ENCODE measurements at regions not wholly inside any gene's neighbourhood (a gene's known extent, or its start where the extent isn't known, plus 50 kb on each side); places are given as distances from the start of the nearest gene placed in this dataset.

DNA sequence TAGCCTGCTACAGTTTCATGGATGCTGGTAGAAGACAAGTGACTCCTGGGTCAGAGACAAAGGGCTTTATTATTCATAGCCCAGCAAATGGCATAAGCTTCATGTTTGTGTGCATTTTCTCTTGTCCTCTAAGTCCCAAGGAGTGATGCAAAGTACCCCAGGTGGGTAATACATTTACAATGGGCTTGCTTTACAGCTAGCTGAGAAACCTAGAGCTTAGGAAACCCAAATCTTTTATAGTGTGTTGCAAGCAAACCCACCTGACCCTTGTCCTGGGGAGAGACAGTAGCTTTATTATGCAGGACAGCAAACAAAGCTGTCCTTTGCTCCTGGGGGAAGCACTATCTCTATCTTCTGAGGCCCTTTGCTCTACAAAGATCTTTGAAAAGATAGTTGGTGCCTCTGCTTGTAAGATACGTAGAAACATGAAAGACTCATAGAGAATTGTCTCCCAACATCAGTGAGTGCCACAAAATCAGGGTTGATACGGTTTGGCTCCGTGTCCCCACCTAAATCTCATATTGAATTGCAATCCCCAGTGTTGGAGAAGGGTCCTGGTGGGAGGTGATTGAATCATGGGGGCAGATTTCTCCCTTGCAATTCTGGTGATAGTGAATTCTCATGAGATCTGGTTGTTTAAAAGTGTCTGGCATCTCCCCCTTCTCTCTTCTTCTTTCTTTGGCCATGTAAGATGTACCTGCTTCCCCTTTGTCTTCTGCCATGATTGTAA lies 315.8 kb upstream of the USP24 start (continued):
- no peak for TF ChIP-seq DZIP1 (CRISPR knock-in tag; IDR thresholded peaks at IDR 0.05)
- TF ChIP-seq KLF9 (CRISPR knock-in tag; IDR thresholded peaks at IDR 0.05; ENCODE audit: low read depth), result no peak
- TF ChIP-seq, protein P1, sequence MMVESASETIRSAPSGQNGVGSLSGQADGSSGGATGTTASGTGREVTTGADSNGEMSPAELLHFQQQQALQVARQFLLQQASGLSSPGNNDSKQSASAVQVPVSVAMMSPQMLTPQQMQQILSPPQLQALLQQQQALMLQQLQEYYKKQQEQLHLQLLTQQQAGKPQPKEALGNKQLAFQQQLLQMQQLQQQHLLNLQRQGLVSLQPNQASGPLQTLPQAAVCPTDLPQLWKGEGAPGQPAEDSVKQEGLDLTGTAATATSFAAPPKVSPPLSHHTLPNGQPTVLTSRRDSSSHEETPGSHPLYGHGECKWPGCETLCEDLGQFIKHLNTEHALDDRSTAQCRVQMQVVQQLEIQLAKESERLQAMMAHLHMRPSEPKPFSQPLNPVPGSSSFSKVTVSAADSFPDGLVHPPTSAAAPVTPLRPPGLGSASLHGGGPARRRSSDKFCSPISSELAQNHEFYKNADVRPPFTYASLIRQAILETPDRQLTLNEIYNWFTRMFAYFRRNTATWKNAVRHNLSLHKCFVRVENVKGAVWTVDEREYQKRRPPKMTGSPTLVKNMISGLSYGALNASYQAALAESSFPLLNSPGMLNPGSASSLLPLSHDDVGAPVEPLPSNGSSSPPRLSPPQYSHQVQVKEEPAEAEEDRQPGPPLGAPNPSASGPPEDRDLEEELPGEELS (CRISPR knock-in tag; IDR thresholded peaks at IDR 0.05), result peak; percentile 89
- 0 out of 2 replicates have a peak, but pooled peaks have one; percentile 32 for TF ChIP-seq SNAPC2 (CRISPR knock-in tag; IDR thresholded peaks at IDR 0.05)
- TF ChIP-seq MAF1 (CRISPR knock-in tag; IDR thresholded peaks at IDR 0.05; ENCODE audit: borderline replicate concordance), result no peak
- no peak for TF ChIP-seq TSC22D2 (CRISPR knock-in tag; IDR thresholded peaks at IDR 0.05; ENCODE audit: borderline replicate concordance)
- no peak for TF ChIP-seq SETDB1 (CRISPR knock-in tag; IDR thresholded peaks at IDR 0.05; ENCODE audit: borderline replicate concordance)
- no peak for TF ChIP-seq RARG (CRISPR knock-in tag; IDR thresholded peaks at IDR 0.05; ENCODE audit: low read depth)
- no peak for TF ChIP-seq HOXD1 (CRISPR knock-in tag; IDR thresholded peaks at IDR 0.05)
- peak; percentile 63 for TF ChIP-seq ZNF644 (CRISPR knock-in tag; IDR thresholded peaks at IDR 0.05; ENCODE audit: low read depth)
- TF ChIP-seq ZNF75D (CRISPR knock-in tag; IDR thresholded peaks at IDR 0.05; ENCODE audit: borderline replicate concordance), result no peak
- no peak for TF ChIP-seq ZNF777 (CRISPR knock-in tag; IDR thresholded peaks at IDR 0.05)
- TF ChIP-seq, protein P2, sequence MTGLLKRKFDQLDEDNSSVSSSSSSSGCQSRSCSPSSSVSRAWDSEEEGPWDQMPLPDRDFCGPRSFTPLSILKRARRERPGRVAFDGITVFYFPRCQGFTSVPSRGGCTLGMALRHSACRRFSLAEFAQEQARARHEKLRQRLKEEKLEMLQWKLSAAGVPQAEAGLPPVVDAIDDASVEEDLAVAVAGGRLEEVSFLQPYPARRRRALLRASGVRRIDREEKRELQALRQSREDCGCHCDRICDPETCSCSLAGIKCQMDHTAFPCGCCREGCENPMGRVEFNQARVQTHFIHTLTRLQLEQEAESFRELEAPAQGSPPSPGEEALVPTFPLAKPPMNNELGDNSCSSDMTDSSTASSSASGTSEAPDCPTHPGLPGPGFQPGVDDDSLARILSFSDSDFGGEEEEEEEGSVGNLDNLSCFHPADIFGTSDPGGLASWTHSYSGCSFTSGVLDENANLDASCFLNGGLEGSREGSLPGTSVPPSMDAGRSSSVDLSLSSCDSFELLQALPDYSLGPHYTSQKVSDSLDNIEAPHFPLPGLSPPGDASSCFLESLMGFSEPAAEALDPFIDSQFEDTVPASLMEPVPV (CRISPR knock-in tag; IDR thresholded peaks at IDR 0.05), result no peak
- 0 out of 2 replicates have a peak, but pooled peaks have one; percentile 24 for TF ChIP-seq ZNF7 (CRISPR knock-in tag; IDR thresholded peaks at IDR 0.05)
- peak; percentile 16 to 42; a peak in 2 of 4 replicates for TF ChIP-seq NR2F1 (CRISPR knock-in tag; IDR thresholded peaks at IDR 0.05)
- TF ChIP-seq BCL6 (CRISPR knock-in tag; IDR thresholded peaks at IDR 0.05), result peak; percentile 91
- TF ChIP-seq, protein P3, sequence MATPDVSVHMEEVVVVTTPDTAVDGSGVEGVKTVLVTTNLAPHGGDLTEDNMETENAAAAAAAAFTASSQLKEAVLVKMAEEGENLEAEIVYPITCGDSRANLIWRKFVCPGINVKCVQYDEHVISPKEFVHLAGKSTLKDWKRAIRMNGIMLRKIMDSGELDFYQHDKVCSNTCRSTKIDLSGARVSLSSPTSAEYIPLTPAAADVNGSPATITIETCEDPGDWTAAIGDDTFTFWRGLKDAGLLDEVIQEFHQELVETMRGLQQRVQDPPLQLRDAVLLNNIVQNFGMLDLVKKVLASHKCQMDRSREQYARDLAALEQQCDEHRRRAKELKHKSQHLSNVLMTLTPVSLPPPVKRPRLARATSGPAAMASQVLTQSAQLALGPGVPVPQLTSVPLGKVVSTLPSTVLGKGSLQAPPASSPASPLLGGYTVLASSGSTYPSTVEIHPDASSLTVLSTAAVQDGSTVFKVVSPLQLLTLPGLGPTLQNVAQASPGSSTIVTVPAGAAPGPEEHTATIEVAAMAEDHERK (CRISPR knock-in tag; IDR thresholded peaks at IDR 0.05; ENCODE audit: low read depth), result no peak
- TF ChIP-seq ATF7 (IDR thresholded peaks at IDR 0.05), result no peak
- no peak for TF ChIP-seq ATF7 (CRISPR knock-in tag; IDR thresholded peaks at IDR 0.05)
- no peak for TF ChIP-seq BHLHE40 (IDR thresholded peaks at IDR 0.05; ENCODE audit: low read length)
